ENCODE measurements at regions not wholly inside any gene's neighbourhood (a gene's known extent, or its start where the extent isn't known, plus 50 kb on each side); places are given as distances from the start of the nearest gene placed in this dataset.
A peak's percentile ranks its signal among the peaks of the same experiment; 100 is the strongest.
"Not testable (repeated sequence)": the region's sequence is repeated elsewhere in the genome, so short reads cannot be mapped to it uniquely, and the experiment has no call there.

- no peak for DNase-seq
These were observed 160.2 kb downstream of the PMAIP1 start for GRCh38 chr18:60060026-60060425.

GRCh38 chr18:60059216-60059615, 159.4 kb downstream of the PMAIP1 start:
- no peak for DNase-seq

DNA sequence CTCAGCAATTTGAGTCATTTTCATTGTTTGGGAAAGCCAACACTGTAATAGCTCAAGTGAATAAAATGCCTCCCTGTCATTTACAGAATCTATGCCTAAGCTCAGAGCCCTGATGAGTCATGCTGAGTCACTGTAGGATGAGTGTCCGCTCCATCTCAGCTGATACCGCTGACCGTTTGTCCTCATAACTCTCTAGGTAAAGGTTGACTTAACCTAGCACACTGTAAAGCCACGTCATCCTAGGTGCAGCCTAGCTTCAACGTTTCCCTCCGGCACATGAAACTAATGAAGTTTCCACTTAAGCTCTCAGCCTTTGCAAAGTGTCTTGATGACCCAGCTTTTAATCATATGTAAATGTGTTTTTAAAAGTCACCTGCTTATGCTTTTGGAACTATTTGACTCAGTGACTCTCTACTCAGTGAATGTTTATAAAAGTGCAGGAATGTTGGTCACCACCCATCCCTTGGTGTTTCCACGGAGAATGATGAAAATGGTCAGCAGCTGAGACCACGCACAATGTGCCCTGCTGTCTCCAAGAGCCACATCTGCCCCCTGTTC, 154.0 kb downstream of the PMAIP1 start:
- no peak for DNase-seq

DNA sequence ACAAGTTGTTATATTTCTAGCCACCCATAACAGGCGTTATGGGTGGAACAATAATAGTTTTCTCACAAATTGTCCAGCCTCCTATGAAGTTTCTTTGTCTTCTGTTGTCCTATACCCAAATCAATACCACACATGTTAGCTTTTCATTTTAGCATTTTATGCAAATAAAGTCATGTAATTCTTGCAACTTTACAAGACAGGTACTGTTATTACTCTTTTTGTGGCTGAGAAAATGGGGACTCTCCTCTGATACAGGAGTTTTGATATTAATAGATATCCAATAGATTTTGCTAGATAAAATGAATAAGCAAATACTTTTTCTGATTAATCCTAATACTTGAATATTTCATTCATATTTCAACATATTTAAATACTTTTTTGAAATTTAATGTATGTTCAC, 151.0 kb downstream of the PMAIP1 start:
- no peak for DNase-seq

DNA sequence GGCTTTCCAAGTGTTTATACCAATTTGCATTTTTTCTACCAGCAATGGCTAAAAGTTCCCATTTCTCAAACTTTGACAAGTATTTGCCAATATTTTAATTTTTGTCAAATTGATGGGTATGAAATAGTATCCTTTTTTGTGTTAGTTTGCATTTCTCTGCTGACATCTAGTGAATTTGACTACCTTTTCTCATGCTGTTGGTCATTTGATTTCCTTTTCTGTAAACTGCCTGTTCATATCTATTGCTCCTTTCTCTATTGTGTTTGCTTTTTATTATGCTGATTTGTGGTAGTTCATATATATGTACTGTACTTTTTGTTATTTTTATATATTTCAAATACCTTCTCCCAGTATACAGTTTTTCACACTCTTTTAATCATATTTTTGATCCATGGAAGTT, 149.4 kb downstream of the PMAIP1 start:
- no peak for DNase-seq

GRCh38 chr18:60047556-60047955, 147.8 kb downstream of the PMAIP1 start:
- DNase-seq: no peak

GRCh38 chr18:60044290-60045006, 144.7 kb downstream of the PMAIP1 start:
- no peak for DNase-seq

DNA sequence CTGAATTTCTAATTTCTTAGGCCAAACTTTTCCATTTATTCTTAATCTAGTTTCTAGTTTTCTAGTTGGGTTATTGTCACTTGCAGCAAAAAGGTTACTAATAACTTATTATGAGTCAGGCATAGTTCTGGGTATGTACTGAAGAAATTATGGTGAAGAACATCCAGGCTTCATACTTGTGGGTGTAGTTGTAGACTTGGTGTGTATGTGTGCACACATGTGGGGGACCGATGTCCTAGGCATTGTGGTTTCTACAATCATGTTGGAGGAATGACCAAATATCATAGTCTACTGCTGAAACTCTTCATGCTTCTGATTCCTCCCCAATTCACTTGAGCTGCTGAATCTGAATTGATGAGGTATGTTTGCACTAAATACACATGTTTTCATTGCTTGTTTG, 141.2 kb downstream of the PMAIP1 start:
- DNase-seq: no peak

DNA sequence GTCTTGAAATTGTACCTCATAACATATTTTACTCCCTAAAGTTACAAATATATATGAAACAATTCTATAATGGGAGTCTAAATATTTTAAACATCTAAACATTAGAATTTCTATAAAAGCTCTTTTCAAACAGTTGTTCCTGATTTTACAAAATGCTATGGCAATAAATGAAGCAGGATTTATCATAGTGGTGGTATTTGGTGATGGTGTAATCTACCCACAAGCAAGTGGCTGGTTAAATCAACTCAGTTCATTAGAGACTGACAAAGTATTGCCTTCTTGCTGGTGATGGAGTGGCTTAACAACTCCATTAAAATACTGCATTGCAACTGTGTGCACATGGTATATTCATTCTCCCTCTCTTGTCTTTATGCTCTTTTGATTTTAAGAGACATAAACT, 138.9 kb downstream of the PMAIP1 start:
- no peak for DNase-seq

DNA sequence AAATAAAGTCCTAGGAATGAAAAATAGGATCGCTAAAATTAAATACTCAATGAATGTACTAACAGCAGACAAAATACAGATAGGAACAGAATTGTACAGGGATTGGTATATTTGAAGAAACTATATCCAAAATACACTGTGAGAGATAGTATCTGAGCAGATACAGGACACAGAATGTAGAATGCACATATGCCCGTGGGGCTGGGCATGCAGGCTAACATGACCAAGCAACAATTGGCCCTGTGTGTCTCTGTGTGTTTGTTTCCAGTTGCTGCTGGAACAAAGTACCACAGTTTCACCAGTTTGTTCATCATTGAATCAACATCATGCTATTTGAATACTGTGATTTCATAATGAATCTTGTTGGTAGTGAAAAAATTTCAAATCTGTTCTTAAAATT, 127.6 kb downstream of the PMAIP1 start:
- peak in 3 of 14 donors; percentile 11 to 28 (median 22) for DNase-seq

GRCh38 chr18:60024857-60025256, 125.1 kb downstream of the PMAIP1 start:
- DNase-seq: no peak

GRCh38 chr18:60024345-60024744, 124.5 kb downstream of the PMAIP1 start:
- DNase-seq: no peak

DNA sequence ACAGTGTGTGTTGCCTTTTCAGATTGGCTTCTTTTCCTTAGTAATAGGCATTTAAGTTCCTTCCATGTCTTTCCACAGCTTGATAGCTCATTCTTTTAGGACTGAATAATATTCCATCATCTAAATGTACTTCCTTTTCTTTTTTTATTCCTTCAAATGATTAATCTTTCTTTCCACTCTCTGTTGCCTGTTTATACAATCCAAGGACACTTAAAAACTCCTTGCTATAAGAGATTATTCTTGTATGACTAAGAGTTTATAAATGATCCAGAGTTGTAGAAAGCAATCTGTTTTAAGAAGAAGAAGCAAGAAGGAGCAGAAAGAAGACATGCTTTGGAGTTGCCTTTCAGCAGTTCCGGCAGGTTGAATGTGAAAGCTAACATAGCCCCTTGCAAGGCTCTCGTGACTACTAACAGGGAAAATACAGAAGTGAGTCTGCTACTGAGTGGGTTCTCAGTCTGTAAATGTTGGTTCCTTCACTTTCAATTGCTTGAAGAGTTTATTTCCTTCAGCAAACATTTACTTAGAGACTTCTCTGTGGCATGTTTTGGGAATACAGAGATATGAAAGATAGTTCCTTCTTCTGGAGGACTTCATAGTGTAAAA, 123.0 kb downstream of the PMAIP1 start:
- DNase-seq: no peak

GRCh38 chr18:60021556-60021955, 121.8 kb downstream of the PMAIP1 start:
- no peak for DNase-seq

DNA sequence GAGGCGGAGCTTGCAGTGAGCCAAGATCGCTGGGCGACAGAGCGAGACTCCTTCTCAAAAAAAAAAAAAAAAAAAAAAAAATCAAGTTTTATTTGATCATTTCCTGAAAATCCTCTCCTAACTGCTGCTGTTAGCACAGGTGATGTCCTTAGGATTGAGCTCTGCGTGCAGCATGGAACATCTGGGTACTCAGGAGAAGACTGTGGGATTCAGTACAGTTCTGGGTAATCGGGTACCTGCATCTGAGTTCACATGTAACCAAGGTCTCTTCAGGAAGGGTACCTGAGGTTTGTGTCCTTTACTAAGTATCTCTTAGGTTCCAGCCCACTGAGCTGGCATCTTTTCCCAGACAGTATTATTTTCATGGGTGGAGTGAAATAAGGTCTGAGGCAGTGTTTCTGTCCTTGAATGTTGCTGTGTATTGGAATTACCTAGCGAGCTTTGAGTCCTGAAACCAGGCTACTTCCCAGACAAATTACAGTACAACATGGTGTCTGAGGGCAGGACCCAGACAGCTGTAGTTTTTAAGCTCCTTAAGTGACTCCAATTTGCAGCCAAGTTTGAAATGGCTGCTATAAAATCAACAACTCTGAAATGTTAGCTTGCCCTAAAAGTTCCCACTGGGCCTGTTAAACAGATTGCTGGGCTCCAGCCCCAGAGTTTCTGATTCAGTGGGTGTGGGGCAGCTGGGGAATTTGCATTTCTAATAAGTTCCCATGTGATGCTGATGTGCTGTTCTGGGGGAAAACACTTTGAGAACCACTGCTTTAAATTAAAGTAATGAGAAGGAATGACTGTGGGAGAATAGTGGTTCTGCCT, 120.5 kb downstream of the PMAIP1 start:
- no peak for DNase-seq

- DNase-seq: no peak
These were observed 119.7 kb downstream of the PMAIP1 start for GRCh38 chr18:60019463-60019840.

GRCh38 chr18:60018618-60019462, 119.0 kb downstream of the PMAIP1 start:
- DNase-seq: no peak

DNA sequence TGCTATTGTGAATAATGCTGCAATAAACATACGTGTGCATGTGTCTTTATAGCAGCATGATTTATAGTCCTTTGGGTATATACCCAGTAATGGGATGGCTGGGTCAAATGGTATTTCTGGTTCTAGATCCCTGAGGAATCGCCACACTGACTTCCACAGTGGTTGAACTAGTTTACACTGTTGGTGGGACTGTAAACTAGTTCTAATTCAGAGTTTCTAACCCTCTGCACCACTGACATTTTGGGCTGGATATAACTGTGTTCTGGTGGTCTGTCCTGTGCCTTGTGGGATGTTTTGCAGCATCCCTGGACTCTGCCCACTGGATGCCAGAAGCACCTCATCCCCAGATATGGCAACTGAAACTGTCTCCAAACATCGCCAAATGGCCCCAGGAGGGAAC, 118.3 kb downstream of the PMAIP1 start:
- DNase-seq: not testable (repeated sequence)

DNA sequence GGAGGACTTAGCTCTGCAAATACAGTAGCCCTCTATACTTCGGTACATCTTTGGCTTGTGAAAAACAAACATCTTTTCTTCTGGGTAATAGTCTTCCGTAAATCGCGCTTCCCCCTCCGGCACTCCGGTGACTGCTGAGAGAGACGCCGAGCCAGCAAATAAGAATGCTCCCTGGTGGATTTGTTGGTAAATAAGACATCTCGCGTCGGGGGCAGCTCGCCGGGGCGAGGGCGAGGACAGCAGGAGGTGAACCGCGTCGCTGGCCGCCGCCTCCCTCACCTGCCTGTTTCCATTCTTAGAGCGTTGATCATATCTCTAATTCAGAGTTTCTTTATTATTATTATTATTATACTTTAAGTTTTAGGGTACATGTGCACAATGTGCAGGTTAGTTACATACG, 117.6 kb downstream of the PMAIP1 start:
- DNase-seq: no peak

DNA sequence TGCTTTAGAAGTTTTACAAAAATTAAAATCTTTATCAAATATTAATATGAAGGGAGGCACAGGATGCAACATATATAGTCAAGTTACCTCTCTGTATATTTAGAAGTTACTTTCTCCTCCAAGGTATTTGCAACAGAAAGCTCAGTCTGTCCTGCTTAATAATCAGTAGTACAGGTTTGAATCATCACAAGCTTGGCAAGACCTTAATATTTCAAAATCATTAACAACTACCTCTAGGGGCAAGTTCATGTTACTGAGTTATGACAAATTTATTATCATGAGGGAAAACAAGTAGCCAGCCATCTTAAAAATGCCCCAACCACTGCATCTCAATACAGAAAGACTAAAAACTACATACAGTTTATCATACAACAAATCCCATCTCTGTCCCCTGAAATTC, 116.0 kb downstream of the PMAIP1 start:
- DNase-seq: not testable (repeated sequence)

GRCh38 chr18:60013148-60013547, 113.4 kb downstream of the PMAIP1 start:
- not testable (repeated sequence) for DNase-seq

DNA sequence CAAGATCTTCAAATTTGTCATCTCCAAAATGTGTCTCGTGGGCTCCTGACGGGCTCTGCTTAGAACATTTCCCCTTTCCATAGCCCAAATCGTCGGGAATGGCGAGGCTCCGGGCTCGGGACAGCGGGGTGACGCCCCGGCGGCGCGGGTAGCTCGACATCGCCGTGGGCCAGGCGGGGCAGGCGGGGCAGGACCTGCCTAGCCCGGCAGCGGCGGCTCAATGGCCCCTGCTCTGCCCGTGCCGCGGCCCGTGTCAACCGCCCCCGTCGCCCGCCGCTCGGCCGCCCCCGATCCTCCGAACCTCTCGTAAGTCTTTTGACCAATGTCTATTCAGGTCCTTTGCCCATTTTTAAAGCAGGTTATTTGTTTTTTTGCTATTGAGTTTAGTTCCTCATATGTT, 111.2 kb downstream of the PMAIP1 start:
- DNase-seq: no peak

All from C1 segment of cervical spinal cord (tissue), 14 donors.